IPS DF 19.7 (cell line): ENCODE measurements at regions not wholly inside any gene's neighbourhood (a gene's known extent, or its start where the extent isn't known, plus 50 kb on each side); places are given as distances from the start of the nearest gene placed in this dataset.

ENCODE experiments used
- DNase-seq: peaks from one replicate; pipeline ENCODE4 v3.0.0-alpha.2; 2013; ENCODE audit warnings: low read depth, low spot score

DNA sequence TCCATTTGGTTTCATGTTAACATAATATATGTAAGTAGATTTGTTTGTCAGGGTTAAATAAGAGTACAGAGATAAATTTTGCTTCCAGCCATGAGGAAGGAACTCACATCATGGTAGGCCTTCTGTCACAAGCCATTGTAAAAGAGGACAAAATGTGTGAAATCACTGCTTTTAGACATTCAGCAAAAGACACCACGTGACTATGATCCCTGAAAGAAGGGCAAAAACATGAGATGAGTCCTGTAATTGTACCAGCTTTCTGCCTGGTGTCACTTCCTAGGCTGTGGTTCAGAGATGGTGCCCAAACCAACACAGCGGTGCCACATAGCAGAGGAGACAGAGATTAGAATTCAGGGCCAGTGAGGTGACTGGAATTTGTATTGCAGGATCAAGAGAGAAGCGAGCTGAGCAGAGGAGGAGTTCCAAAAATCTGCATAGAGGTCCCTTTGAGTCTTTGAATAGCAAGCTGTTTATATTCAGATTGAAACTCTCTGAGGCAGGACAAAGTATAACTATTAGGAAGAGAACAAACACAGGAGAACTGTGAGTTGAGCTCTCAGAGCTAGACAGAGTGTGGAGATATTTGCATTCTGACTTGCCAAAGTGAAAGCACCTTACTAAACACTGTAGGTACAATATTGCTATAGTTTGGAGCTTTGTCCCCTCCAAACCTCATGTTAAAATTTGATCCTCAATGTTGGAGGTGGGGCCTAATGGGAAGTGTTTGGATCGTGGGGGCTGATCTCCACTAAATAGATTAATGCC lies 52.6 kb upstream of the PDE7B start:
- no peak for DNase-seq
